SU-DHL-6 (cell line): ENCODE measurements at regions not wholly inside any gene's neighbourhood (a gene's known extent, or its start where the extent isn't known, plus 50 kb on each side); places are given as distances from the start of the nearest gene placed in this dataset.

Source experiments
- H2AFZ ChIP-seq: fragments of 200-600 bp; sonication (generic); 2 replicates; pipeline ENCODE4 v1.6.1; 2014; ENCODE audit warnings: low read depth, mild to moderate bottlenecking, moderate library complexity, mixed read lengths, antibody characterized with exemption, low read length; ENCODE audit not compliant: severe bottlenecking
- H3F3A ChIP-seq: fragments of 200-600 bp; shearing (Covaris generic); 2 replicates; pipeline ENCODE4 v1.6.0; 2016; ENCODE audit warnings: antibody characterized with exemption, mild to moderate bottlenecking; ENCODE audit not compliant: insufficient read depth
- H3K27ac ChIP-seq: fragments of 200-600 bp; sonication (generic); 2 replicates; pipeline ENCODE4 v1.5.1; 2016; ENCODE audit warnings: low read depth, mild to moderate bottlenecking, low read length, moderate library complexity, mixed read lengths
- H3K27me3 ChIP-seq: fragments of 200-600 bp; sonication (generic), shearing (Covaris generic); 2 replicates; pipeline ENCODE4 v1.6.0; 2014; ENCODE audit warnings: mild to moderate bottlenecking, low read length
- H3K36me3 ChIP-seq: fragments of 200-600 bp; sonication (generic); 2 replicates; pipeline ENCODE4 v1.6.1; 2014; ENCODE audit warnings: mild to moderate bottlenecking, low read length, mixed read lengths
- H3K4me2 ChIP-seq: fragments of 300-600, 200-600 bp; shearing (Covaris generic), sonication (generic); 2 replicates; pipeline ENCODE4 v1.6.0; 2014; ENCODE audit warnings: low read length, low read depth, mild to moderate bottlenecking; ENCODE audit not compliant: poor library complexity, severe bottlenecking
- H3K4me3 ChIP-seq: fragments of 200-600 bp; sonication (generic); 2 replicates; pipeline ENCODE4 v1.5.1; 2014; ENCODE audit warnings: antibody characterized with exemption, low read length, mild to moderate bottlenecking, mixed read lengths; ENCODE audit not compliant: insufficient read depth, poor library complexity, severe bottlenecking
- H3K79me2 ChIP-seq: fragments of 200-600 bp; sonication (generic); 2 replicates; pipeline ENCODE4 v1.6.1; 2014; ENCODE audit warnings: mild to moderate bottlenecking, low read length, moderate library complexity; ENCODE audit not compliant: insufficient read depth
- H3K9ac ChIP-seq: fragments of 200-600 bp; sonication (generic); 2 replicates; pipeline ENCODE4 v1.7.0; 2014; ENCODE audit warnings: mild to moderate bottlenecking, low read length
- H3K9me2 ChIP-seq: fragments of 200-600 bp; sonication (generic); replicated peaks from 2 replicates; pipeline ENCODE4 v1.6.1; 2014; ENCODE audit warnings: low read length; ENCODE audit not compliant: insufficient read depth
- H3K9me3 ChIP-seq: fragments of 200-600 bp; sonication (generic); 2 replicates; pipeline ENCODE4 v1.6.1; 2014; ENCODE audit warnings: low read length, mixed read lengths; ENCODE audit not compliant: insufficient read depth
- H4K20me1 ChIP-seq: fragments of 200-600 bp; sonication (generic); 2 replicates; pipeline ENCODE4 v1.6.1; 2014; ENCODE audit warnings: low read depth, mild to moderate bottlenecking, antibody characterized with exemption, low read length, moderate library complexity, mixed read lengths
- EZH2phosphoT487 ChIP-seq: fragments of 200-600 bp; sonication (generic), shearing (Covaris generic); conservative IDR thresholded peaks from 2 replicates; pipeline ENCODE4 v1.6.1; 2018; ENCODE audit warnings: mild to moderate bottlenecking, antibody characterized with exemption, low read length, moderate library complexity, mixed read lengths
- TF ChIP-seq, protein P1 (sequence below): fragments of 200-600 bp; sonication (generic); IDR thresholded peaks from one replicate; pipeline ENCODE4 v1.5.1; 2017; ENCODE audit warnings: antibody characterized with exemption, mild to moderate bottlenecking, low read length, moderate library complexity; ENCODE audit not compliant: insufficient read depth, poor library complexity, severe bottlenecking

- Histone ChIP-seq H3K9me2 (no peaks in the 10 kb centered on the region), H3K27me3 (no peaks in the 10 kb centered on the region), H4K20me1 (no peaks in the 10 kb centered on the region), H3F3A (no peaks in the 10 kb centered on the region), H3K79me2 (no peaks in the 10 kb centered on the region), H2AFZ (no peak overlapping the region), H3K36me3 (no peaks in the 10 kb centered on the region), H3K9ac (no peak overlapping the region), H3K27ac (no peak overlapping the region), H3K9me3 (no peaks in the 10 kb centered on the region), H3K4me2 (no peak overlapping the region), H3K4me3 (no peak overlapping the region)
- TF ChIP-seq, protein P1, sequence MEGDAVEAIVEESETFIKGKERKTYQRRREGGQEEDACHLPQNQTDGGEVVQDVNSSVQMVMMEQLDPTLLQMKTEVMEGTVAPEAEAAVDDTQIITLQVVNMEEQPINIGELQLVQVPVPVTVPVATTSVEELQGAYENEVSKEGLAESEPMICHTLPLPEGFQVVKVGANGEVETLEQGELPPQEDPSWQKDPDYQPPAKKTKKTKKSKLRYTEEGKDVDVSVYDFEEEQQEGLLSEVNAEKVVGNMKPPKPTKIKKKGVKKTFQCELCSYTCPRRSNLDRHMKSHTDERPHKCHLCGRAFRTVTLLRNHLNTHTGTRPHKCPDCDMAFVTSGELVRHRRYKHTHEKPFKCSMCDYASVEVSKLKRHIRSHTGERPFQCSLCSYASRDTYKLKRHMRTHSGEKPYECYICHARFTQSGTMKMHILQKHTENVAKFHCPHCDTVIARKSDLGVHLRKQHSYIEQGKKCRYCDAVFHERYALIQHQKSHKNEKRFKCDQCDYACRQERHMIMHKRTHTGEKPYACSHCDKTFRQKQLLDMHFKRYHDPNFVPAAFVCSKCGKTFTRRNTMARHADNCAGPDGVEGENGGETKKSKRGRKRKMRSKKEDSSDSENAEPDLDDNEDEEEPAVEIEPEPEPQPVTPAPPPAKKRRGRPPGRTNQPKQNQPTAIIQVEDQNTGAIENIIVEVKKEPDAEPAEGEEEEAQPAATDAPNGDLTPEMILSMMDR: no peak
Observed at GRCh38 chr10:120641695-120642094, 184.7 kb downstream of the PLPP4 start.

GRCh38 chr10:120643351-120643750 lies 186.3 kb downstream of the PLPP4 start:
- Histone ChIP-seq H3K4me3 (no peak overlapping the region), H3K36me3 (no peaks in the 10 kb centered on the region), H3K4me2 (no peak overlapping the region), H3F3A (no peaks in the 10 kb centered on the region), H3K79me2 (no peaks in the 10 kb centered on the region), H3K9me3 (no peaks in the 10 kb centered on the region), H4K20me1 (no peaks in the 10 kb centered on the region), H3K9me2 (no peaks in the 10 kb centered on the region), H3K27ac (no peak overlapping the region), H2AFZ (no peak overlapping the region), H3K27me3 (no peaks in the 10 kb centered on the region), H3K9ac (no peak overlapping the region)
- no peak for TF ChIP-seq EZH2phosphoT487
- TF ChIP-seq, protein P1: no peak

GRCh38 chr10:120644556-120645410 lies 187.8 kb downstream of the PLPP4 start:
- Histone ChIP-seq H3K4me2 (no peak overlapping the region), H2AFZ (no peak overlapping the region), H3F3A (no peaks in the 10 kb centered on the region), H4K20me1 (no peaks in the 10 kb centered on the region), H3K9ac (no peak overlapping the region), H3K79me2 (no peaks in the 10 kb centered on the region), H3K36me3 (no peaks in the 10 kb centered on the region), H3K27me3 (no peaks in the 10 kb centered on the region), H3K9me2 (no peaks in the 10 kb centered on the region), H3K27ac (no peak overlapping the region), H3K9me3 (no peaks in the 10 kb centered on the region), H3K4me3 (no peak overlapping the region)
- no peak for TF ChIP-seq EZH2phosphoT487
- TF ChIP-seq, protein P1: no peak
